Hepatic stellate cell (primary cell): ENCODE measurements at regions not wholly inside any gene's neighbourhood (a gene's known extent, or its start where the extent isn't known, plus 50 kb on each side); places are given as distances from the start of the nearest gene placed in this dataset.
"Not testable (repeated sequence)": the region's sequence is repeated elsewhere in the genome, so short reads cannot be mapped to it uniquely, and the experiment has no call there.

Experiments
- DNase-seq: peaks from one replicate; pipeline ENCODE4 v3.0.0; 2011; ENCODE audit warnings: low spot score

GRCh38 chr1:37323486-37324377 lies 150.6 kb upstream of the ZC3H12A start:
- peak; percentile 34 for DNase-seq

GRCh38 chr1:37325010-37325409 lies 149.4 kb upstream of the ZC3H12A start:
- no peak for DNase-seq

GRCh38 chr1:37325509-37326437 lies 148.6 kb upstream of the ZC3H12A start:
- no peak for DNase-seq

GRCh38 chr1:37332126-37332525 lies 142.3 kb upstream of the ZC3H12A start:
- DNase-seq, result no peak

GRCh38 chr1:37338658-37339057 lies 135.7 kb upstream of the ZC3H12A start:
- no peak for DNase-seq

GRCh38 chr1:37342736-37343135 lies 131.6 kb upstream of the ZC3H12A start:
- no peak for DNase-seq

- DNase-seq, result no peak
Measured at GRCh38 chr1:37347104-37347649, 127.2 kb upstream of the ZC3H12A start.

GRCh38 chr1:37353871-37354270 lies 120.5 kb upstream of the ZC3H12A start:
- no peak for DNase-seq

- no peak for DNase-seq
Measured at GRCh38 chr1:37354876-37355650, 119.3 kb upstream of the ZC3H12A start.

GRCh38 chr1:37358992-37359391 lies 115.4 kb upstream of the ZC3H12A start:
- no peak for DNase-seq

GRCh38 chr1:37360011-37360410 lies 114.4 kb upstream of the ZC3H12A start:
- DNase-seq, result no peak

- DNase-seq, result no peak
Measured at GRCh38 chr1:37362594-37363385, 111.6 kb upstream of the ZC3H12A start.

- no peak for DNase-seq
Measured at GRCh38 chr1:37363535-37363934, 110.8 kb upstream of the ZC3H12A start.

GRCh38 chr1:37368665-37369315 lies 105.6 kb upstream of the ZC3H12A start:
- not testable (repeated sequence) for DNase-seq

- no peak for DNase-seq
Measured at GRCh38 chr1:37372302-37372701, 102.1 kb upstream of the ZC3H12A start.

GRCh38 chr1:37372711-37373110 lies 101.7 kb upstream of the ZC3H12A start:
- DNase-seq, result no peak

- DNase-seq, result no peak
Measured at GRCh38 chr1:37373413-37373812, 101.0 kb upstream of the ZC3H12A start.

- DNase-seq, result not testable (repeated sequence)
Measured at GRCh38 chr1:37380546-37380945, 93.8 kb upstream of the ZC3H12A start.

- no peak for DNase-seq
Measured at GRCh38 chr1:37387854-37388253, 86.5 kb upstream of the ZC3H12A start.

GRCh38 chr1:37389327-37389726 lies 85.1 kb upstream of the ZC3H12A start:
- no peak for DNase-seq
